Stimulated activated CD4-positive, alpha-beta T cell treated with anti-CD3 and anti-CD28 coated beads, Interleukin-1b, Interleukin-23, amount 100 ng/mL, for 48 hours (primary cell): ENCODE measurements at regions not wholly inside any gene's neighbourhood (a gene's known extent, or its start where the extent isn't known, plus 50 kb on each side); places are given as distances from the start of the nearest gene placed in this dataset.

Experiments used
- DNase-seq: peaks from one replicate; pipeline ENCODE4 v3.0.0-alpha.2; 2020

DNA sequence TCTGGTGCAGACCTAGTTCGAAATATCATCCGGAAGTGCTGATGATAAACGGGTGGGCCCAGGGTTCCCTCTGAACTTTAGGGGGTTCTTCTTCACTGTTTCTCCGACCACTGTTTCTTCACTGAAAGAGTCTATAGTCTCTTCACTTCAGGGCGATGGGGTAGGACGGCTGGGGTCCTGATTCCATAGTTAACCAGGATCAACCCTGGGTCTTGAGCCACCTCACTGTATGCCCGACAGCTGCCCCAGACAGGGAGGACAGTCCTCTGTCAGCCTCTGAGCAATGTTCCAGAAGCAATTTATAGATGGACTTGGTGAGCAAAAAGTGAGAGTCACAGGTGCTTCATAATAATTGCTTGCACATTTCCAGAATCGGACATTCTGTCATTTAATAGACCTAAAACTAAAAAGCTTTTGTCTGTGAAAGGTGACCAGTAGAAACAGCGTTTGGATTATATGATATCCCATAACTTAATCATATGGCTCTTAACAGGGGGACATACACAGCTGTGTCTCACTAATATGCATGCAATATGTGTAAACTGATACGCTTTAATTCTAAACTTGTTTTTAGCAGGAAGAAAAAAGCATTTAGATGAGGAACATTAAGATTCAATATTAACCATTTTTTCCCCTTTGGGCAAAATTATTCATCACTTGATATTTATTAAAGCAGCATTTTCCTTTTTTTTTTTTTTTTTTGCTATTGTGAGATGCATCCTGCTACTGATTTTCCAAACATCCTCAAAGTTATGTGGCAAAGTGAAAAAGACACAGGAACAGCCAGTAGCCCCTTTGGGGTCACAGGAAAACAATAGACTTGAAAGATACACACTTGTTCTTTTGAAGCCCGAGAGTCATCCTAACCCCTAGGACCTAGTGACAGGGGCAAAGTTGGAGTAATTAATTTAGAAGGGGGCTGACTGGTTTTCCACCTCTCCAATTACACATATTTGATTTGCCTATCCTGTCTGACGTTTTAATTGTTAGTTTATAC lies 277.0 kb downstream of the ZNF536 start:
- DNase-seq = no peak

GRCh38 chr19:30647891-30648720 lies 275.9 kb downstream of the ZNF536 start:
- DNase-seq = no peak

DNA sequence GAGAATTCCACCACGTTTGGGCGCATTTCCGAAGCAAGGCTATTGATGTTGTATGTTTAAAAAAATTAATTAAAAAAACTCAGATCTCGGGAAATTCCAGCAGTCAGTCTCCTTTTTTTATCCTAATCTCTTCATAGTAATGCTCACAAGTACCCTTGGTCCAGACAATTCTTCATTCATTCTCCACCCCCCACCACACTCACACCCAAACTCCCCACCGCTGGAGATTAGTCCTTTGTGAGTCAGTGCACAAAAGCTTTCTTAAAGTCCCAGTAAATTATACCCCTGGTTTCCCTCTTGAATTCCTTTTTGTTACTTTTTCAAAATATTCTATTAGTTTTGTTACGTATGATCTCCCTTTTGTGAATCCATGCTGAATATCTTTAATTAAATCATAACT lies 274.6 kb downstream of the ZNF536 start:
- no peak for DNase-seq

DNA sequence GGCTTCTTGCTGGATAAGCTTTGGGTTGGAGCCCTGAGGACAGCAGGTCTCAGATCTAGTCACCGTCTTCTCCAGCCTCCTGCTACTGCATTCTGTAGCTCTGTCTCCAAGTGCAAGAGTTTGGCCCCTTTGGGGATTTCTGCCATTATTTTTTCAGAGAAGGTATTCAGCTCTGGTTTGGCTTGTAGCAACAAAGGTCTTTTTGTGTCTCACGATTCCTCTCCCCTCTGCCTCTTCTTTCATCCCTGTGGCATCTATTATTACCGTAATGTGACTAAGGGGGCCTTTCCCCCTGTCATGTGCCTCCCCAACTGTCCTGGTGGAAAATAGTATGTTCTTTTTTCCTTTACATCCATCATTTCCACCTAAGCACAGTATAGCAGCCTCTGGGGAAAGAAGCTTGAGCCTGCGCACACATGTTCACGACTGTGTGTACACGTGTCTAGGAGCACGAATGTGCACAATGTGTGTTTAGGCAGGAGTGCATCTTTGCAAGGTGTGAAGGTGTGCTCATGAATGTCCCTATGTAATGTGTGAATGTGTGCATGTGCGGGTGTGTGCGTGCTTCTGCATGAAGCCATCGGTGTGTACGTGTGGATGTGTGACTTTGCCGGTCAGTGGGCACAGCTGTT lies 273.9 kb downstream of the ZNF536 start:
- no peak for DNase-seq

GRCh38 chr19:30640252-30640965 lies 268.2 kb downstream of the ZNF536 start:
- DNase-seq = no peak

DNA sequence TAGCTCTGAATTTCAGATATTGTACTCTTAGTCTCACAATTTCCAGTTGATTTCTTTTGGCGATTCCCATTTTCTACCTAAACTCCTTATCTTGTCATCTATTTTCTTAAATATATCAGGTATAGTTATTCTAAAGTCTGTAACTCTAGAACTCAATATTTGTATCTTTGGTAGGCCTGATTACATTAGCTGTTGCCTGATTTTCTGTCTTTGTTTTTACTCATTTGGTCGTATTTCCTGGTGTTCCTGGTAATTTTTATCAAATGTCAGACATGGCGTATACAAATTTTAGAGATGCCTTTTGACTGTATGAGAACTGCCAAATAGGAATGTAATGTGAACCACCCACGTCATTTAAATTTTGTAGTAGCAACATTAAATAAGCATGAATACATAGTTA lies 266.7 kb downstream of the ZNF536 start:
- no peak for DNase-seq

GRCh38 chr19:30637926-30638325 lies 265.7 kb downstream of the ZNF536 start:
- no peak for DNase-seq

- no peak for DNase-seq
Observed at GRCh38 chr19:30634996-30635975, 263.1 kb downstream of the ZNF536 start.

DNA sequence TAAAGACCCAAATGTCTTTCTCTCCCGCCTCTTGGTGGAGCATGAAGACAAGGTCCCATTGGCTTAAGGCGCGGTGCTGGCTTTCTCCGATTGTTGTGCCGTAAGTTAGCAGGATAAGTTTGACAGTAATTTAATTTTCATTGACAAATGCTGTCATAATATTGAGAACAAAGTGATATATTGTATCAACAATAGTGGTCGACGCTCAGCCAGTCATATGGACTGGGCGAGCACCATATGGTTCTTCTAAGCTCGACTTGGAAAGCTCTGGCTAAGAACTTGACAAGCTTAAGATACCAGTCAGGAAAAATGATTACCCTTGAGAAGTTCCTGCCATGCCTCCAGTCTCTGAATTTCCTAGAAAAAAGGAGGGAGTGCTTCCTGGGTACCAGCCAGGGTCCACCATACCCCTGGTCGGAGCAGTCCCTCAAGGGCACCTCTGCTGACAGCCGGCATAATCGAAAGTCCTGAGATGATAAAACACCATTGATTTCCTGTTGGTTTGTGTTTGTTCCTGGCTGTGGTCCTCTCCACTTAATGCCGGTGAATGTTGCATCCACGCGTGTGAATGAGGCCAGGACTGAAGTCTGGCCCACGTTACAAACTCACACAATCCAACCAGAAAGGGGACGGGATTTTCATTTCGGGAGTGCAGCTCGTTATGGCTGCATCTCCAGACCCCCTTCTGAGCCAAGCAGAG lies 262.1 kb downstream of the ZNF536 start:
- DNase-seq = no peak

- DNase-seq = no peak
Observed at GRCh38 chr19:30631033-30631370, 258.8 kb downstream of the ZNF536 start.

DNA sequence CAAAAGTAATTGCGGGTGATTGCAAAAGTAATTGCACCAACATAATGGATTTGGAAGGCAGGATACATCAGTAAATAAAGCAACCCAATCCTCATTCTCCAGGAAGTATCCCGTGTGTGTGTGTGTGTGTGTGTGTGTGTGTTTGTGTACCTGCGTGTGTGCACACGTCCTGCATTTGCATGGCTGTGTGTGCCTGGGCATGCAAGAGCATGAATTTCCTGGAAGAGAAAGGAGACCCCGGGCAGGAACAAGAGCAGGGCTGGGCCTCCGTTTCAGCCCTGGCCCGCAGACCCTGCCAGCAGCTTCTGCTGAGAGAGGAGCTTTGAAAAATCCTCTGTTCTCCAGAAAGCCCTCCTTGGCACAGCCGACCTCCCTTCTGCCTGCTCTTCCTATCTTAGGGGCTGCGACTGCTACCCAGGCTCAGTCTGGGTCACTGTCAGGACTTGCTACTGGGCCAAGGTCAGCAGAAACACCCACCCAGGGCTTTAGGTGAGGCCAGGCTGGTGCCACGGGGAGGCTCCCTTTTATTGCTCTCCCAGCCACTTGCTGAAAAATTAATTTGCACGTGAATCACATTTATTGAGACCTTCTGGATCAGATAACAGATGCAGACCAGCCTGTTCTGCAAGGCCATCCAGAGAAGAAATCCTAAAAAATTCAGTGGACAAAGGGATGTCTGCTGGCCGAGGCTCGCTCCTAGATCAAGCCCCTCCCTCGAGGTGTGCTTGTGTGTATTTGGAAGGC lies 258.3 kb downstream of the ZNF536 start:
- no peak for DNase-seq

DNA sequence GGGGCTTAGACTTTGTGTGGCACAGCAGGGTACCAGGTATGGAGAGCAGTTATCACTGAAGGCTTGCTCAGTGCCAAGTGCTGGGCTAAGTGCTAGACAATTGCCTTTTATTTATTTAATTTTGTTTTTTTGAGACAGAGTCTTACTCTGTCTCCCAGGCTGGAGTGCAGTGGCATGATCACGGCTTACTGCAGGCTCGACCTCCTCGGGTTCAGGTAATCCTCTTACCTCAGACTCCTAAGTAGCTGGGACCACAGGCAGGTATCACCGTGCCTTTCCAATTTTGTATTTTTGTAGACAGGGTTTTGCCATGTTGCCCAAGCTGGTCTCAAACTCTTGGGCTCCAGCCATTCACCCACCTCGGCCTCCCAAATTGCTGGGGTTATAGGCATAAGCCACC lies 256.9 kb downstream of the ZNF536 start:
- DNase-seq = no peak

DNA sequence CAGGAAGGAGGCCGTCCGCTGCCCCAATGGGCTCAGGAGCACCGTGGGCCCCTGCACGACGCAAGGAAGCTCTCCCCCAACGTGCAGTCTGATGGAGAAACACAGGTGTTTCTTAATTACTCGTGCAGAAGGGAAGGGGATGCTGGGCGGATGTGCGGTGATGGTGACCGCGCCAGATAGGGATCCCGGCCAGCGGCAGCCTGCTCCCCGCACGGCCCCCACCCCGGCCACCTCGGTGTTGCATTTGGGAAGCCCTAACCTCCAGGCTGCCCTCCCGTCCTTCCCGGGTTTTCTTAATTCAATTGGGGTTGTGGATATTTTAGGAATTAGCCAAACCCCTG lies 254.4 kb downstream of the ZNF536 start:
- no peak for DNase-seq

- DNase-seq = no peak
Observed at GRCh38 chr19:30625947-30626625, 253.9 kb downstream of the ZNF536 start.

DNA sequence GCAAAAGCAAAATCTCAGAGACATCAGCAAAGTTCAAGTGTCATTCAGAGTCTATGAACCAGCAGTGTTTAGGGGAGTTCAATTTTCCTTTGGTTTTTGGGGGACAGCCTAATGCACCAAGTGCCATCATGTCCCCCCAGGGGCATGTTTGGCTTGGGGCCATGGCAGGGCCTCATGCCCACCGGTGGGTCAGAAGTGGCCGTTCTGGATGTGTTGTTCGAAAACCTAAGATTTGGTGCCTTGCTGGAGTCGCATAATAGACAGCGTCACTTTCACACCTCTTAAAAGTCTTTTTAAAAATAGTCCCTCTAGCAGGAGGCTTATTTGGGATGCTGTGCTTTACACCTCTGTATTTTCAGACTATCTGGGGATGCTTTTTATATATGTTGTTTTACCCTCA lies 250.1 kb downstream of the ZNF536 start:
- DNase-seq = no peak

DNA sequence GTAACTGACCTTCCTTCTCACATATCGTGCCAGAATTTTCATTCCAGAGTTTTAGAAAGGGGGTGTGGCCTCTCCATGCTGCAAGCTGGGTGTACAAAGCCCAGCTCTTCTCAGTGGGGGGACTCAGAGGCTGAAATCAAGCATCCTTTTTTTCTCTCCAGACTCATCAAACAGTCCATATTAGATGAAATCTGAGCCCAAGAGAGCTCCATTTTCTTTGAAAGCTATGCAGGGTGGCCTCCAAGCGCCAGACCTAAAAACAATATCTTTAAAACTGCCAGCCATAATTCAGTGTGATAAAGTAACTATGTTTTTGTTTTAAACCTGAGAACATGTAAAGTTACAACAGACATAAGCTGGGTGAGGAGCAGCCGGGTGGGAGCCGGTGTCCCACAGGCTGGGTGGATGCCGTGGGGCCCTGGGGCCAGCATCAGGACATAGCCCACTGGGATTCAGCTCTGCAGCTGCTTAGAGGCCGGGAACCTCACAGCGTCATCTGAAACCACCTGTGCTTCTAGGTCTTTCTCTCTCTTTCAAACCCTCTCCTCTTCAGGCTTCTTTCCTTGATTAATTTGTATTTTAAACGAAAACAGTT lies 249.2 kb downstream of the ZNF536 start:
- DNase-seq = no peak

- DNase-seq = no peak
Observed at GRCh38 chr19:30620354-30620753, 248.2 kb downstream of the ZNF536 start.

GRCh38 chr19:30609656-30610270 lies 237.6 kb downstream of the ZNF536 start:
- DNase-seq = no peak

GRCh38 chr19:30608471-30608870 lies 236.3 kb downstream of the ZNF536 start:
- DNase-seq = no peak
